Esophagus squamous epithelium (tissue), 5 donors: ENCODE measurements at regions not wholly inside any gene's neighbourhood (a gene's known extent, or its start where the extent isn't known, plus 50 kb on each side); places are given as distances from the start of the nearest gene placed in this dataset.

Experiments
- DNase-seq: peaks from one replicate; lab custom pipeline; 2025; lab: John Stamatoyannopoulos, UW
- H3K27ac ChIP-seq, 4 donors: fragments of 200-600 bp; sonication (generic); one replicate each; pipeline ENCODE4 v1.5.1; 2016 to 2019; ENCODE audit warnings: mild to moderate bottlenecking in 1 of 4
- H3K27me3 ChIP-seq, 4 donors: fragments of 200-600 bp; sonication (generic); 1 replicate in 3 of 4; 2 replicates in 1 of 4; pipeline versions ENCODE4 v1.5.1 to v1.6.0; 2017 to 2021; ENCODE audit warnings: antibody characterized with exemption in 1 of 4
- H3K36me3 ChIP-seq, 3 donors: fragments of 200-600 bp; sonication (generic); one replicate each; pipeline ENCODE4 v1.5.1; 2016 to 2019
- H3K4me1 ChIP-seq, 3 donors: fragments of 200-600 bp; sonication (generic); one replicate each; pipeline ENCODE4 v1.5.1; 2017 to 2019
- H3K4me3 ChIP-seq, 4 donors: fragments of 200-600 bp; sonication (generic); 1 replicate in 3 of 4; 2 replicates in 1 of 4; pipeline ENCODE4 v1.5.1; 2016 to 2019; ENCODE audit warnings: mild to moderate bottlenecking in 2 of 4, moderate library complexity in 1 of 4
- H3K9me3 ChIP-seq, 3 donors: fragments of 200-600 bp; sonication (generic); one replicate each; pipeline ENCODE4 v1.5.1; 2016 to 2019
- POLR2A ChIP-seq, 4 donors: fragments of 450-650 bp; IDR thresholded peaks; one replicate each; pipeline ENCODE4 v1.6.1; 2017; ENCODE audit warnings: antibody characterized with exemption in 4 of 4, mild to moderate bottlenecking in 4 of 4, moderate library complexity in 3 of 4
- WGBS, 2 donors: methylation state at CpG; one replicate each; pipeline ENCODE4 v1.1.5; 2018; 5-methylcytosine and 5-hydroxymethylcytosine counted together
- intact Hi-C: fragments of 100-400 bp; cut with DNase I; formaldehyde crosslinking; loops from one replicate; pipeline ENCODE4 v1.15.0; 2022
- TF ChIP-seq, protein P1 (sequence below), 6 experiments: fragments of 450-650 bp in 4 of 6; fragments of 200-600 bp in 2 of 6; sonication (generic) in 2 of 6; IDR thresholded peaks; one replicate each; pipeline ENCODE4 v1.5.1; 2016 to 2019; ENCODE audit warnings: antibody characterized with exemption in 6 of 6, mild to moderate bottlenecking in 4 of 6, moderate library complexity in 4 of 6
- donor health status: DM: yes; HTN: yes; CAD: no.

DNA sequence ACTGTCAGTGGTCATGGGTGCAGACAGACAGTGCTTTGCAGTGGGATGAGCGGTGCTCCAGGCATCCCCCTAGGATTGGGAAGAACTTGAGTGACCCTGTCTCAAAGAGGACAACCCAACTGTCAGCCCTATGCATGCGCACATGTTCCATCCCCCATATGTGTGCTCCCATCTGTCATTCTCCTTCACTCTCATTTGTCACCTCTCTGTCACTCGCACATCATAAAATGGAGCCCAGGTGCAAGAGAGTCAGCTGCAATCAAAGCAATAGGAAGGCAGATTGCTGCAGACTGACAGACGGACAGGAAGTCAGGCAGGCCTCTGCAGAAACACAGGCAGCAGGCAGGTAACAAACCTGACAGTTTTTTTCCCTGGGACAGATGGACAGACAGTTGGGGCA lies 101.8 kb upstream of the CCL1 start:
- Histone ChIP-seq H3K27ac (no peak overlapping the region), H3K9me3 (no peaks in the 10 kb centered on the region), H3K4me1 (no peaks in the 10 kb centered on the region), H3K27me3 (peaks cover 0 to 80% (median 0%) of the 10 kb centered on the region in 4 donors), H3K36me3 (no peaks in the 10 kb centered on the region), H3K4me3 (no peak overlapping the region)
- no peak for DNase-seq
- TF ChIP-seq, protein P1, sequence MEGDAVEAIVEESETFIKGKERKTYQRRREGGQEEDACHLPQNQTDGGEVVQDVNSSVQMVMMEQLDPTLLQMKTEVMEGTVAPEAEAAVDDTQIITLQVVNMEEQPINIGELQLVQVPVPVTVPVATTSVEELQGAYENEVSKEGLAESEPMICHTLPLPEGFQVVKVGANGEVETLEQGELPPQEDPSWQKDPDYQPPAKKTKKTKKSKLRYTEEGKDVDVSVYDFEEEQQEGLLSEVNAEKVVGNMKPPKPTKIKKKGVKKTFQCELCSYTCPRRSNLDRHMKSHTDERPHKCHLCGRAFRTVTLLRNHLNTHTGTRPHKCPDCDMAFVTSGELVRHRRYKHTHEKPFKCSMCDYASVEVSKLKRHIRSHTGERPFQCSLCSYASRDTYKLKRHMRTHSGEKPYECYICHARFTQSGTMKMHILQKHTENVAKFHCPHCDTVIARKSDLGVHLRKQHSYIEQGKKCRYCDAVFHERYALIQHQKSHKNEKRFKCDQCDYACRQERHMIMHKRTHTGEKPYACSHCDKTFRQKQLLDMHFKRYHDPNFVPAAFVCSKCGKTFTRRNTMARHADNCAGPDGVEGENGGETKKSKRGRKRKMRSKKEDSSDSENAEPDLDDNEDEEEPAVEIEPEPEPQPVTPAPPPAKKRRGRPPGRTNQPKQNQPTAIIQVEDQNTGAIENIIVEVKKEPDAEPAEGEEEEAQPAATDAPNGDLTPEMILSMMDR (IDR thresholded peaks at IDR 0.05), result no peak
- TF ChIP-seq POLR2A (IDR thresholded peaks at IDR 0.05), result no peak
- 82% methylated on average over 3 of the region's 4 CpGs; no CpG with 5 or more reads in 1 of the 2 donors for WGBS, 2 donors
- intact Hi-C loops, result no loop called here

DNA sequence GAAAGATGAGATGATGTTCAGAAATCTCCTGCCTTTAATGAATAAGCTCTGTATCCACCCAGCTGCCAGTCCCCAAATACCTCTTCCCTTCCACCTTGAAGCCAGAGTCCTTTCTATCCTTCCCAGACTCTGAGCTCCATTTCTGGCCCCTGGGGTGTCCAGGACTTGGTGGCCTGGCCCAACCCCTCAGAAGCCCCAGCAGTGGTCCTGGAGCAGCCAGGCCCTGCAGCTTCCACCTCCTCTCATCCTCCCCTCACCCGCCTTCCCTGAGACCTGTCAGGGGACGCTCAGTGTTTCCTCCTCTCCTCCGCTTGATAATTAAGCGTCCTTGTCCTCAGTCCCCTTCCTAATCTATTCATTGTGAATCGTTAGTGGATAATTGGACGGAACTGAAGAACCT lies 95.2 kb upstream of the CCL1 start:
- H3K9me3 ChIP-seq, result no peaks in the 10 kb centered on the region

DNA sequence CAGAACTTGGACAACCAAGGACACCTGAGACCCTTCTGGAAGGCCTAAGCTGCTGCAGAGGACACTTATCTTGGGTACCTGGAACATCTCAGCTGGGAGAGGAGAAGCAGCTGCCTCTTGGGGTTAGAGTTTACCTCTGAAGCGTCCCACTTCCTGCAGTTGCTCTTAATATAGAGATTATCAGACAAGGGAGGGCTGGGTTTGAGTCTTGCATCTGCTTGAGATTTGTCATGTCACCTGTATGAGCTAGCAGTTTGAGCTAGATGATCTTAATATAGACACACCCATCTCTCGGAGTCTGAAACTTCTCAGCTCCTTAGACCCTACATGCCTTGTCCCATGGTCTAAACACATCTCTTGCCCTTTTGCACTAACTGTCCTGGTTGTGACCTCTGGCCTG lies 93.1 kb upstream of the CCL1 start:
- no peak for TF ChIP-seq POLR2A (IDR thresholded peaks at IDR 0.05)
- TF ChIP-seq, protein P1 (IDR thresholded peaks at IDR 0.05), result no peak
- Histone ChIP-seq H3K4me3 (no peak overlapping the region), H3K36me3 (no peaks in the 10 kb centered on the region), H3K9me3 (no peaks in the 10 kb centered on the region), H3K27me3 (peaks cover 0 to 86% (median 0%) of the 10 kb centered on the region in 4 donors), H3K27ac (no peak overlapping the region), H3K4me1 (no peaks in the 10 kb centered on the region)
- DNase-seq, result no peak
- intact Hi-C loops, result no loop called here
- 56 to 81% methylated on average over 2 of the region's 2 CpGs for WGBS, 2 donors

More for the DNA sequence above, 95.2 kb upstream of the CCL1 start:
- Histone ChIP-seq H3K4me1 (no peaks in the 10 kb centered on the region), H3K4me3 (no peak overlapping the region), H3K27me3 (peaks cover 0 to 86% (median 0%) of the 10 kb centered on the region in 4 donors), H3K27ac (no peak overlapping the region), H3K36me3 (no peaks in the 10 kb centered on the region)
- TF ChIP-seq, protein P1 (IDR thresholded peaks at IDR 0.05), result no peak
- TF ChIP-seq POLR2A (IDR thresholded peaks at IDR 0.05), result no peak
- 54 to 65% methylated on average over 3 to 5 of the region's 6 CpGs for WGBS, 2 donors
- DNase-seq, result no peak
- intact Hi-C loops, result no loop called here

DNA sequence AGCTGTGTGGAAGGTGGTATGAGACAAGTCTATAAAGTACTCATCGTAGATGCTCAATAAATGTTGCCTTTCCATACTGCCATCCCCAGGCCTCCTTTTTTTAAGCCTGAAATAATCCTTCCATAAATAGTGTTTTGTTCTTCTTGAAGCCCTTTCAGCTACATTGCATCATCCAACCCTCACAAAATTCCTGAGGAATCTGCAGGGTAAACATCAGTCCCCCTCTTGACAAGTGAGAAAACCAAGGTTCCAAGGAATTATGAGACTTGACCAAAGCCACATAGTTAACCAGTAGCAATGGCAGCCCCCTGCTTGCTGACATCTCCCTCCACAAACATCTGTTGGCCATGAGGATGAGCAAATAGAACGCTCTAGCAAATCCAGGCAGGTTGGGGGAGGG lies 89.7 kb upstream of the CCL1 start:
- WGBS, 2 donors, result 74 to 82% methylated on average over 1 to 2 of the region's 2 CpGs
- H3K9me3 ChIP-seq, result no peaks in the 10 kb centered on the region
- intact Hi-C loops, result no loop called here
- no peak overlapping the region for H3K4me3 ChIP-seq
- peaks cover 0 to 74% (median 0%) of the 10 kb centered on the region in 4 donors for H3K27me3 ChIP-seq
- no peak for DNase-seq
- H3K4me1 ChIP-seq, result no peaks in the 10 kb centered on the region
- TF ChIP-seq, protein P1 (IDR thresholded peaks at IDR 0.05), result no peak
- H3K36me3 ChIP-seq, result no peaks in the 10 kb centered on the region
- no peak overlapping the region for H3K27ac ChIP-seq

DNA sequence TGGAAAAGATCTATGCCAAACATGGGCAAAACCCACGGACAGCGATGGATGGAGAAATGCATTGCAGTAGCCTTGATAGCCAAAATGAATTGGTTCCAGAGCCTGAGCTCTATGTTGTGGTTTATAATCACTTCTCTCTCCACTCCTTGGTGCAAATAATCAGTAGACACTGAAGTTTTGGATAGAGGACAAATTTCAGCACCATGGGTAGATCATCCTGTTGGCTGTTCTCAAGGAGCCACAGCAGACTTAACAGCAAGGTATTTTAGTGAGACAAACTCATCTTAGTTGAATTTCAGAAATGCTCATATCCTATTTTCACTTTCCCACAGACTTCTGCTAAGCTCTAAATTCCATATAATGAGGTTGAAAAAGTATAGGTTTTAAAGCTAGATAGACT lies 88.3 kb upstream of the CCL1 start:
- no peaks in the 10 kb centered on the region for H3K4me1 ChIP-seq
- intact Hi-C loops, result no loop called here
- TF ChIP-seq POLR2A (IDR thresholded peaks at IDR 0.05), result no peak
- TF ChIP-seq, protein P1 (IDR thresholded peaks at IDR 0.05), result no peak
- H3K9me3 ChIP-seq, result no peaks in the 10 kb centered on the region
- H3K27me3 ChIP-seq, result peaks cover 0 to 62% (median 0%) of the 10 kb centered on the region in 4 donors
- no peak overlapping the region for H3K4me3 ChIP-seq
- 90 to 95% methylated on average over 2 of the region's 2 CpGs for whole genome bisulfite sequencing, 2 donors
- no peak overlapping the region for H3K27ac ChIP-seq
- no peak for DNase-seq
- H3K36me3 ChIP-seq, result no peaks in the 10 kb centered on the region
